MCF 10A (cell line): ENCODE measurements at regions not wholly inside any gene's neighbourhood (a gene's known extent, or its start where the extent isn't known, plus 50 kb on each side); places are given as distances from the start of the nearest gene placed in this dataset.

ENCODE experiments used
- BruUV-seq: library from RNA; stranded (reverse); fragments of 400-500 nt; replicated peaks from 2 replicates; lab custom pipeline; 2021; lab: Mats Ljungman, UMichigan
- CTCF ChIA-PET: fragments of 300-600 bp; sonication (Branson Sonifier 250); formaldehyde crosslinking; extraction: SDS; loops from one replicate; lab custom pipeline; 2021; ENCODE audit warnings: antibody characterized with exemption, inconsistent platforms; lab: Yijun Ruan, JAX
- POLR2A ChIA-PET: fragments of 300-600, 350-650 bp; sonication (Branson Sonifier 250); formaldehyde crosslinking; extraction: SDS; loops from one replicate; lab custom pipeline; 2020; ENCODE audit warnings: antibody characterized with exemption, inconsistent platforms; lab: Yijun Ruan, JAX
- DNase-seq: peaks from one replicate; pipeline ENCODE4 v3.0.0-alpha.2; 2018; ENCODE audit not compliant: unreplicated experiment
- H3K27ac Mint-ChIP-seq: one replicate; pipeline ENCODE4 v1.8.0; 2022; ENCODE audit warnings: mild to moderate bottlenecking, low read depth, mixed read lengths; ENCODE audit not compliant: unreplicated experiment
- H3K27me3 Mint-ChIP-seq: one replicate; pipeline ENCODE4 v1.8.0; 2022; ENCODE audit warnings: mixed read lengths; ENCODE audit not compliant: insufficient read depth, unreplicated experiment
- H3K36me3 Mint-ChIP-seq: one replicate; pipeline ENCODE4 v1.8.0; 2022; ENCODE audit warnings: mild to moderate bottlenecking, moderate library complexity, mixed read lengths; ENCODE audit not compliant: insufficient read depth, unreplicated experiment
- H3K4me1 Mint-ChIP-seq: one replicate; pipeline ENCODE4 v1.8.0; 2022; ENCODE audit warnings: mixed read lengths; ENCODE audit not compliant: insufficient read depth, unreplicated experiment
- H3K4me3 Mint-ChIP-seq: one replicate; pipeline ENCODE4 v1.8.0; 2022; ENCODE audit warnings: mild to moderate bottlenecking, moderate library complexity, mixed read lengths; ENCODE audit not compliant: unreplicated experiment
- H3K9me3 Mint-ChIP-seq: one replicate; pipeline ENCODE4 v1.8.0; 2022; ENCODE audit warnings: mixed read lengths; ENCODE audit not compliant: unreplicated experiment
- CTCF ChIP-seq: fragments of 200-600 bp; IDR thresholded peaks from one replicate; pipeline ENCODE4 v1.8.0; 2022; ENCODE audit warnings: antibody characterized with exemption, mild to moderate bottlenecking; ENCODE audit not compliant: unreplicated experiment
- intact Hi-C: fragments of 100-400 bp; cut with micrococcal nuclease; formaldehyde crosslinking; loops from 2 replicates; pipeline ENCODE4 v1.14.1; 2022

GRCh38 chr14:22483863-22484593 is 105.0 kb downstream of the DAD1 start:
- H3K36me3 Mint-ChIP-seq: no peaks in the 10 kb centered on the region
- no peak for DNase-seq
- intact Hi-C loops: no loop called here
- H3K27me3 Mint-ChIP-seq: peaks cover 93% of the 10 kb centered on the region
- BruUV-seq: no TSS peak
- ChIA-PET CTCF (interaction anchor here (1.0 to 1.9 kb wide), 3 partner anchors 9 to 282 kb away, joined by 3 to 4 read pairs (median 3); no protein-coding TSS in a partner anchor), POLR2A (interaction anchor here (0.6 kb wide), 1 partner anchor 26 kb away, joined by 3 read pairs; no protein-coding TSS in a partner anchor)
- H3K4me3 Mint-ChIP-seq: no peak overlapping the region
- no peak for TF ChIP-seq CTCF
- no peaks in the 10 kb centered on the region for H3K4me1 Mint-ChIP-seq
- no peak overlapping the region for H3K27ac Mint-ChIP-seq
- no peaks in the 10 kb centered on the region for H3K9me3 Mint-ChIP-seq

- no peaks in the 10 kb centered on the region for H3K4me1 Mint-ChIP-seq
- BruUV-seq: no TSS peak
- no peak overlapping the region for H3K4me3 Mint-ChIP-seq
- CTCF ChIA-PET: interaction anchor here (0.6 to 16.0 kb wide), 4 partner anchors 10 to 335 kb away, joined by 3 to 233 read pairs (median 5); no protein-coding TSS in a partner anchor
- H3K27ac Mint-ChIP-seq: no peak overlapping the region
- intact Hi-C loops: no loop called here
- no peaks in the 10 kb centered on the region for H3K9me3 Mint-ChIP-seq
- no peak for DNase-seq
- no peak for TF ChIP-seq CTCF
- peaks cover 86% of the 10 kb centered on the region for H3K27me3 Mint-ChIP-seq
- no peaks in the 10 kb centered on the region for H3K36me3 Mint-ChIP-seq
- POLR2A ChIA-PET: no interaction called here
Measured at GRCh38 chr14:22482782-22483553, 106.1 kb downstream of the DAD1 start.

GRCh38 chr14:22482085-22482694 is 106.8 kb downstream of the DAD1 start:
- CTCF ChIA-PET: interaction anchor here (0.6 to 16.0 kb wide), 6 partner anchors 9 to 368 kb away, joined by 3 to 233 read pairs (median 4); no protein-coding TSS in a partner anchor
- H3K36me3 Mint-ChIP-seq: no peaks in the 10 kb centered on the region
- TF ChIP-seq CTCF: no peak
- BruUV-seq: no TSS peak
- no peak for DNase-seq
- no peak overlapping the region for H3K27ac Mint-ChIP-seq
- no peaks in the 10 kb centered on the region for H3K9me3 Mint-ChIP-seq
- intact Hi-C loops: no loop called here
- peaks cover 78% of the 10 kb centered on the region for H3K27me3 Mint-ChIP-seq
- H3K4me1 Mint-ChIP-seq: no peaks in the 10 kb centered on the region
- H3K4me3 Mint-ChIP-seq: no peak overlapping the region
- POLR2A ChIA-PET: no interaction called here

- Mint-ChIP-seq H3K4me1 (no peaks in the 10 kb centered on the region), H3K36me3 (no peaks in the 10 kb centered on the region), H3K4me3 (no peak overlapping the region), H3K9me3 (no peaks in the 10 kb centered on the region), H3K27me3 (peaks cover 72% of the 10 kb centered on the region), H3K27ac (no peak overlapping the region)
- POLR2A ChIA-PET: no interaction called here
- intact Hi-C loops: no loop called here
- no peak for TF ChIP-seq CTCF
- no TSS peak for BruUV-seq
- DNase-seq: no peak
- CTCF ChIA-PET: interaction anchor here (0.6 to 16.0 kb wide), 4 partner anchors 8 to 368 kb away, joined by 3 to 233 read pairs (median 4); no protein-coding TSS in a partner anchor
Measured at GRCh38 chr14:22481546-22481945, 107.5 kb downstream of the DAD1 start.
